HG02938 (cell line): ENCODE measurements at regions not wholly inside any gene's neighbourhood (a gene's known extent, or its start where the extent isn't known, plus 50 kb on each side); places are given as distances from the start of the nearest gene placed in this dataset.

Experiments
- ATAC-seq: cut with Tn5 transposase; IDR thresholded peaks from one replicate; pipeline ENCODE4 v1.9.1; 2021; ENCODE audit warnings: mild to moderate bottlenecking, moderate library complexity; ENCODE audit not compliant: unreplicated experiment

DNA sequence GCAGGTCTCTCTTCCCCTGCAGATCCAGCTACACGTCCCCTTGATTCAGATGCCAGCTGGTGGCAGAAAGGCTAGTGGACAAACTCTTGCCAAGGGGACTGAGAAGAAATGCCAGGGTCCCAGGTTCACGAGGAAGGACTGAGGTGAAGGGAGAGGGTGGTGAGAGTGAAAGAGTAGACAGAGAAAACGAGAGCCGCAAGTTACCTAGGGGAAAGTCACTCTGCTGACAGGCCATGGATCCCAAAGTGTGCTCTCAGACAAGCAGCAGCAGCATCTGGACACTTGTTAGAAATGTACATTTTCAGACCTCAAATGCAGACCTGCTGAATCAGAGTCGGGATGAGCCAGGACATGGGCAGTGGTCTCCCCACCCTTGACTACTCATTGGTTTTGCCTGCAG lies 192.3 kb downstream of the FGFR2 start:
- no peak for ATAC-seq

DNA sequence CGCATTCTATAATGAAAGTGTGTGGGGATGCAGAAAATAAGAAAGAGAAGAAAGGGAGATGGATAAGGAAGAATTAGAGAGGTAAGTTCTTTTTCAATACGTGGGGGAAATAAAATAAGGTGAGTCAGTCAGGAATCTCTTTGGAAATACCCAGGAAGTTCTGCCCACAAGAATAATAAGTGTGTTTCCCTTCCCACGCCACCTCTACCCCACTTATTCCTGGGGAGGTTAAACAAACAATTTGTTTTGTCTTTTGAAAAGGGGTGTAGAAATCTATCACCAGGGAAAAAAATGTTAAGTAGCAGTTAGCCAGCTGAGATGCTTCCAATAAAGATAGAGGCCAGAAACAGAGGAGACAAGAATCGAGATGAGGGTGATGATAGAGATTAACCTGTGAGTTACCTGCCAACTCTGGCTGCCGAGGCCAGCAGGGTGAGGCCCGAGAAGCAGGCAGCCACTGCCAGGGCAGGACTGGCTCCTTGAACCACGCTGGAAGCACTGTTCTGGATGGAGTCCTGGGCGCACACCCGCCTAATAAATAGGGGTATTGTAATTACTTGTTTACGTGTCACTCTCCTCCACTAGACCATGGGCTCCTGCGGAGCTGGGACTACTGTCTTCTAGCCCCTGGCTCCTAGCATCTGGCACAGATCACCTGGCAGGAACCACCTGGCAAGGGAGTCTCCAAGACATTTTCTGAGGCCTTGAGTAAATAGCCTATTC lies 191.3 kb downstream of the FGFR2 start:
- ATAC-seq, result no peak

DNA sequence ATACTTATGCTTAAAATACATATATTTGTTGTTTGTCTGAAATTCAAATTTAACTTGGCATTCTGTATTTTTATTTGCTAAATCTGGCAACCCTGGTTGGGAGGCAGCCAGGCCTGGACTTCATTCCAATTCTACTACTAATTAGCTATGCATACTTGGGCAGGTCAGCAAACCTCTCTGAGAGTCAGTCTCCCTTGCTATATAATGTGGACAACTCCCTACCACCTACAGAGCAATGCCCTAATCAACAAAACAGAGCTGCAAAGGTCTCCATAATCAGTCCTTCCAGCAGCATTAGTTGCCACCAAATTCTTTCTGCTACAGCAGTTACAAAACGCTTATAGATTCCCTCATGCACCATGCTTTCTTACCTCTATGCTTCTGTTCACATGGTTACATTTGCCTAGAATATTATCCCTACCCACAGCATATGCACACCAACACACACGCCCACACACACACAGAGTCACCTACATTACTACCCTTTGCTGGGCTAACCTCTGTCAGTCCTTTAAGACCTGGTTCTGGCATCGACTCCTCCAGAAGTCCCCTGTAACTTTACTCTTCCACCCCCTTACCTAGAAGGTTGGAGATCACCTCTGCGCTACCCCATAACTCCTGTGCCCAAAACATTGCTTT lies 188.7 kb downstream of the FGFR2 start:
- ATAC-seq, result no peak

DNA sequence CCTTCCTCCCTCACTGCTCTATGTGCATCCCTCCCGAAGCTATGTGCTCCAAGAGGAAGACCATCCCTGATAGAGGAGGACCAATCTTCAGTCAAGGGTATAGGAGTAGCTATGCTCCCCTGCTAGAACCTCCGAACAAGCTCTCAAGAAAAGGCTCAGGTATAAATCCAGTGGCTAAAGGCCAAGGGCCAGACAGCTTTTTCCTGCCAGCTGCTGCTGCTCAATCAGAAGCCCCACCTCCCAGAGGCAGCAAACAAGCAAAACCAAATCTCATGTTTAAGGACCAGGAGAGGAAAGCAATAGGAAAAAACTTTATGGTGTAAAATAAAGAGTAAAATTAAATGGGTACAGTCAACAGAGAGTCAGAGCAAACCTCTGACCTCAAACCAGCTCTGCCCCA lies 187.2 kb downstream of the FGFR2 start:
- ATAC-seq, result no peak

DNA sequence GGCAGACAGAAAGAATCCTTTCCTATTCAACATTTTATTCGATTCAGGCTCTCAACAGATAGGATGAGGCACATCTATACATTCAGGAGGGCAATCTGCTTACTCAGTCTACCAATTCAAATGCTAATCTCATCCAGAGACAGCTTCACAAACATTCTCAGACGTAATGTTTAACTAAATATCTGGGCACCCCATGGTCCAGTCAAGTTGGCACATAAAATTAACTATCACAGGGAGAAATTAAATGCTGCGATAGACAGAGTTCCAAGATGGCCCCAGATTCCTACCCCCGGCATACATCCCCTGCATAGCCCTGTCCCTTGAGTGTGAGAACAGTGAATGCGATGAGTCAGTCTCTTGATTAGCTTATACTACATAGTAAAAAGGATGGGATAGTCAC lies 184.3 kb downstream of the FGFR2 start:
- ATAC-seq, result no peak

DNA sequence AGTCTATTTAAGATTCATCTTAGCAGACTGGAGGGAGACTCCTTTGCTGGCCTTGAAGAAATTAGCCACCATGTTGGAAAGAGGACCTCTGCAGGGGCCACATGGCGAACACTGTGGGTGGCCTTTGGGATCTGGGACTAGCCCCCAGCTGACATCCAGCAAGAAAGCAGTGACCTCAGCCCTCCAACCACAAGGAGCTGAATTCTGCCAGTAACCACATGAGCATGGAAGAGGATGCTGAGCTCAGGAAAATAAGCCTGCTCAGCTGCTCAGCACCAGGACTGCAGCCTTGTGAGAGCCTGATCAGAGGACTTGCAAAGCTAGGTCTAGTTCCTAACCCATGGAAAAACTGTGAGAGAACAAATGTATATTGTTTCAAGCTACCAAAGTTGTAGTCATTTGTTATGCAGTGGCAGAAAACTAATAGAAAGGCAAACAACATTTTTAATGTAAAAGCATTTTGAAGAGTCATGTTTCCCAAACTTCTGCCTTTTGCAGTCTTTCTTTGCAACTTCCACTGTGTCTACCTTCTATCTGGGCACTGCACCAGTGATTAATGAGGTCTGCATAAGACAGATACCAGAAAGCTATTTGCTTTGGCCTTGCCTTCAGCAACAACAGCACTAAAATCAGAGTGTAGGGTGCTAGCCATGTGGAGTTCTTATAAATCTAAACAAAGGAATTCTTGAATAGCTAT lies 183.7 kb downstream of the FGFR2 start:
- no peak for ATAC-seq

DNA sequence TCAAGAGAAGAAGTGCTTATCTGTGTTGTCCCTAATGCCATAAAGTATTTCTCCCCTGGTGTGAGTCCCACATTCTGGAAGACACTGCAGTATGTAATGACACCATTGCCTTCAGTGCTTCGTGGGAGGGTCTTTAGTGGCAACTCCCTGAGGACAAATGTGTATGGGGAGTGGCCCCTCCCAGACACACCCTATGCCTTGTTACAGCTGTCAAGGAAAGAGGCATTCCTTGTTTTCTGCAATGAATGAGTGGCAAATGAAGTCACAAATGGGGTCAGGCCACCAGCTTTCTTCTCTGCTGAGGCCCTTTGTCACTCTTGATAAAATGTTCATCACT lies 183.2 kb downstream of the FGFR2 start:
- ATAC-seq, result no peak

DNA sequence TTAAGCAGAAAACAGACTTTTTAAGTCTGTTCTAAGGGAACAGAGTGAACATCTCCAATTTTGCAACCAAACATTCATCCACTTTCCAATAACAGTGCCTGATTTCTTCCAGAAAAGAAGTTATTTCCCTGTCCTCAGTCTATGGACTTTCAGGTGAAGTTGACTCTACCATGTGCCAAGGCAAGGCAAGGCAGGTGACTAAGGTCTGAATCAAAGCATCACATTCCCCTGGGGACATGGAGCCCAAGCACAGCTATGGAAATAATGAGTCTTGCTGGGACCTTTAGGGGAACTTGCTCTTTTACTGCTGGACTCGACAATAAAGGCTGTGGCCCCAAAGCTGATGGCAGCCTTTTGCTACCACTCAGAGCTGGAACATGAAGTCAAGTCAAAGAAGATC lies 182.2 kb downstream of the FGFR2 start:
- no peak for ATAC-seq

DNA sequence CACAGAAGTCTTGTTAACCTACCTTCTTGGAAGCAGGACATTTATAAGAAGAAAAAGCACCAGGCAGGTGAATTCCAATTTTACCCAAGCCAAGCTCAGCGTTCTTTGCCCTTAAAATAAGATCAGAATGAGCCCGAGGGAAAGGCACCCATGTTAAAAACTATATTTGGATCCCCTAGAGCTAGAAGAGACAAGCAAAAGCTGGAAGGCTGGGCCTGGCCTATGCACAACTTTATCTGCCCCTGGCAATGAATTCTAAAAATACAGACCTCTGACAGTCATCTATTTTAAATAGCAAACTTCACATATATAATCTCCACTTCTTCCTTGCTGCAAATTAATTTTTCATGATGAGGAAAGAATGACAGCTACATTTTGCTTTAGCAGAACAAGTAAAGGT lies 180.9 kb downstream of the FGFR2 start:
- ATAC-seq, result no peak

DNA sequence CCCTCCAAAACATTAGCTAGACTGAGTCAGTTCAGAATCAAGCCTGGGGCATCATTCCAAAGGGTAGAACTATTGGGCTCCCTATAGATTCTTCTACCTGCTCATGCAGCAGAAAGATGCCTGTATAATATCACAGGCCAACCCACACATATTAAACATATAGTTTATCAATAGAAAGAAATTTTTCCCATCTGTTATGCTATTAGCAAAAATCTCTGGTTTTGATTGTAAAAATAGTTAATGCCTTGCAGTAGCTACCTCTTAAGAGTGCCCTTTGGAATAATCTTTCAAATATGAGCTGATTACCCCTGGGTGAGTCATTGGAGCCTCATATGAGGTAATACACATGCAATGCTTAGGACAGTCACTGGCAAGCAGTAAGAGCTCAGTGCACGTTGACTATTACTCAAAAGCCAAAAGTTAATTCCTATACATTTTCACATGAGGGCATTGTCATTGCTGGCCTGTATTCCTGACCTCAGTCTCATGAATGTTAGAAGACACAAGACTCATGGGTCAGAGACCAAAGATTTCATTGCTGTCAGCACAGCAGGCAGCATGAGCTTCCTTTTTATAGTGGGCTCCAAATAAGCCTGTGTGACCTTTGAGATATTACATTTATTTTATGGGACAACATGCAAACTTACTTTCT lies 180.0 kb downstream of the FGFR2 start:
- ATAC-seq, result no peak

DNA sequence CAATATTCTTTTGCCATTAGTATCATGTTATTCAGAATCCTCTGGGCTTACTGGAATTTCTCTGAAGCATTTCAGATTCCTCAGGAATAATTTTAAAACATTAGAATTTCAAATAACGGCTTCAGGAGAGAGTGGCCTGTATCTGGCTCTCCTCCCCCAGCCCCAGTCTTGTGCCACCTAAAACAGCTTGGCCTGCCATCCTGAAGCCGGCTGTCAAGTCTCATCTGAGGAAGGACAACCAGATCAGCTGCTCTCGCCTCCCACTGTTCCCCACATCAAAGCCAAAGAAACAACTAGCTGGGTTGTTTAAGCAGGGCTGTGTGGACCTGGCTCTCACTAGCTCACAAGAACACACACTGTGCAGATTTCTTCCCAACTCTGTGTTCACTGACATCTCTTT lies 178.2 kb downstream of the FGFR2 start:
- ATAC-seq, result no peak

DNA sequence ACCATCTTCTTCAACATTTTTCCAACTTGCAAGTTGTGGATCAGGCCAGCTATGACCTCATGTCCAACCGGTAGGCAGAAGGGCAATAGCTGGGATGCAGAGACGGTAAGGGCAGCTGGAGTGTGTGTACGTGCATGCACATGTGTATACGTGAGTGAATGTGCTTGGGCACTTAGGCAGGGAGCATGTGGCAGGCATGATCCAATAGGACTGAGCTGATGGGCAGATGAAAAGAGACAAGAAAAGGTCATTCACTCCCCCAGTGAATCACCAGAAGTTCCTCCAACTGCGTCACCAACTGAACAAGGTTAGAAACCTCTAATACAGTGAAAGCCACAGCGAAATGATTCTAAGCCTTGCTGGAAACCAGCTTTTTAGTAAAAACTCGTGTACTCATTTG lies 176.1 kb downstream of the FGFR2 start:
- no peak for ATAC-seq

DNA sequence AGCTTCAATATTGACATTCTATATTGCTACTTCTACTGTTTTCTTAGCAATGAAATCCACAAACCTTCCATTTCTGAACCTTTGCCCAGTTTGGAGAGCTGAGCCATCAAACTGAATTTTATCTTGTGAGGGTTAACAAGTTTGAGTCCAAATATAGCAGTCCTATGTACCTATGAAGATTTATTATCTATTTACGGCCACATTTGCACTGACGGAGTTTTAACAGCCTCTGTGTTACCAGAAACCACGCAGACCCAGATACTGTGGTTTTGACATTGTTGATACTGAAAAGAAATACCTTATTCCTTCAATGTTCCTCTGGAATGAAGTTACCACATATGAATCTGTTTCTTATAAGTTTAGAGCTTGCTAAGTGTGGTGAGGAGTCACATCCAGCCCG lies 172.6 kb downstream of the FGFR2 start:
- ATAC-seq, result no peak

DNA sequence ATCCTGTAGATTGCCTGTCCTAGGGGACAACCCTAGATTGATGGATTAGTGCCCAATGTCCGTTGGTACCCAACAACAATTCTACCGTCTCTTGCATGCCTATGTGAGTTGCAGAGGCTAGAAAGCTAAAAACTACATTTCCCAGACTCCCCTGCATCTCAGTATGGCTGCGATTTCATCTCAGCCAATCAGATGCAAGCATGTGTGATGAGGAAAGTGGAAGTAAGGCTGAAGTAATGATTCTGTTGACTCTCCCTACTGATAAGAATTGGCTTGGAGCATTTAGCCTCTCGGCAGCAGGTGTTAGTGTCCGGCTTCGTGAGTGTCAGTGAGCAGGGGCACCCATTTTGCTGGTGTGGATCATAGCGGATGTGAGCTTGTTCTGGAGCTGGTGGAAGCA lies 171.9 kb downstream of the FGFR2 start:
- no peak for ATAC-seq
